GM23248 (cell line): ENCODE measurements at regions not wholly inside any gene's neighbourhood (a gene's known extent, or its start where the extent isn't known, plus 50 kb on each side); places are given as distances from the start of the nearest gene placed in this dataset.

Source experiments
- DNase-seq: peaks from one replicate; pipeline ENCODE4 v3.0.0-alpha.2; 2015
- H2AFZ ChIP-seq: fragments of 200-600 bp; sonication (generic); 2 replicates; pipeline ENCODE4 v1.6.1; 2016; ENCODE audit warnings: antibody characterized with exemption
- H3F3A ChIP-seq: fragments of 200-600 bp; sonication (generic); 2 replicates; pipeline ENCODE4 v1.6.1; 2016; ENCODE audit warnings: mild to moderate bottlenecking, antibody characterized with exemption, mixed run types; ENCODE audit not compliant: insufficient read depth
- H3K27ac ChIP-seq: fragments of 200-600 bp; sonication (generic); 2 replicates; pipeline ENCODE4 v1.5.1; 2016; ENCODE audit warnings: mild to moderate bottlenecking
- H3K27me3 ChIP-seq: fragments of 200-600 bp; sonication (generic); replicated peaks from 2 replicates; pipeline ENCODE4 v1.6.1; 2016; ENCODE audit warnings: mild to moderate bottlenecking; ENCODE audit not compliant: insufficient read depth
- H3K36me3 ChIP-seq: fragments of 200-600 bp; sonication (generic); 2 replicates; pipeline ENCODE4 v1.6.1; 2016; ENCODE audit warnings: low read depth, mild to moderate bottlenecking
- H3K4me1 ChIP-seq: fragments of 200-600 bp; sonication (generic); 2 replicates; pipeline ENCODE4 v1.6.1; 2016; ENCODE audit warnings: mild to moderate bottlenecking; ENCODE audit not compliant: insufficient read depth
- H3K4me2 ChIP-seq: fragments of 200-600 bp; sonication (generic); one replicate; pipeline ENCODE4 v1.6.1; 2016; ENCODE audit warnings: mild to moderate bottlenecking; ENCODE audit not compliant: unreplicated experiment
- H3K4me3 ChIP-seq: fragments of 200-600 bp; sonication (generic); 2 replicates; pipeline ENCODE4 v1.5.1; 2016; ENCODE audit warnings: mild to moderate bottlenecking
- H3K79me2 ChIP-seq: fragments of 200-600 bp; sonication (generic); 2 replicates; pipeline ENCODE4 v1.6.1; 2016; ENCODE audit warnings: mild to moderate bottlenecking; ENCODE audit not compliant: insufficient read depth
- H3K9ac ChIP-seq: fragments of 200-600 bp; sonication (generic); 2 replicates; pipeline ENCODE4 v1.6.1; 2016; ENCODE audit warnings: mild to moderate bottlenecking
- H3K9me2 ChIP-seq: fragments of 200-600 bp; sonication (generic); 2 replicates; pipeline ENCODE4 v1.6.1; 2016; ENCODE audit warnings: mixed run types, mild to moderate bottlenecking, moderate library complexity; ENCODE audit not compliant: insufficient read depth
- H3K9me3 ChIP-seq: fragments of 200-600 bp; sonication (generic); one replicate; pipeline ENCODE4 v1.6.1; 2017; ENCODE audit warnings: low read depth
- H4K20me1 ChIP-seq: fragments of 200-600 bp; sonication (generic); 2 replicates; pipeline ENCODE4 v1.6.0; 2016; ENCODE audit not compliant: insufficient read depth
- EZH2 ChIP-seq: fragments of 200-600 bp; sonication (generic); IDR thresholded peaks from 2 replicates; pipeline ENCODE4 v1.6.1; 2018; ENCODE audit warnings: antibody characterized with exemption, mild to moderate bottlenecking; ENCODE audit not compliant: insufficient read depth, poor library complexity, severe bottlenecking
- EZH2phosphoT487 ChIP-seq: fragments of 200-600 bp; sonication (generic); IDR thresholded peaks from 2 replicates; pipeline ENCODE4 v1.6.1; 2018; ENCODE audit warnings: antibody characterized with exemption, moderate library complexity, mild to moderate bottlenecking, low read depth; ENCODE audit not compliant: insufficient read depth
- WGBS, 2 experiments: methylation state at CpG; one replicate each; pipeline ENCODE4 v1.1.6; 2015 to 2017; ENCODE audit warnings: low lambda C conversion rate in 2 of 2, low coverage in 1 of 2; ENCODE audit errors: missing lambda C conversion rate in 2 of 2; 5-methylcytosine and 5-hydroxymethylcytosine counted together
- in situ Hi-C: fragments of 300-500 bp; cut with MboI; formaldehyde crosslinking; loops from 2 replicates; pipeline ENCODE4 v1.15.0; 2020

GRCh38 chr16:48734220-48734619, 124.2 kb upstream of the N4BP1 start:
- no peaks in the 10 kb centered on the region for H3K36me3 ChIP-seq
- no peak overlapping the region for H3K27ac ChIP-seq
- no peak for DNase-seq
- H3K9me3 ChIP-seq = no peaks in the 10 kb centered on the region
- no peaks in the 10 kb centered on the region for H4K20me1 ChIP-seq
- no peak overlapping the region for H3K9ac ChIP-seq
- no peaks in the 10 kb centered on the region for H3K27me3 ChIP-seq
- TF ChIP-seq EZH2phosphoT487 (no peak), EZH2 (no peak)
- H3K4me1 ChIP-seq = no peaks in the 10 kb centered on the region
- no peak overlapping the region for H3K4me3 ChIP-seq
- no peak overlapping the region for H2AFZ ChIP-seq
- H3F3A ChIP-seq = no peaks in the 10 kb centered on the region
- no peaks in the 10 kb centered on the region for H3K79me2 ChIP-seq
- no peaks in the 10 kb centered on the region for H3K9me2 ChIP-seq
- no peak overlapping the region for H3K4me2 ChIP-seq
- in situ Hi-C loops = no loop called here

DNA sequence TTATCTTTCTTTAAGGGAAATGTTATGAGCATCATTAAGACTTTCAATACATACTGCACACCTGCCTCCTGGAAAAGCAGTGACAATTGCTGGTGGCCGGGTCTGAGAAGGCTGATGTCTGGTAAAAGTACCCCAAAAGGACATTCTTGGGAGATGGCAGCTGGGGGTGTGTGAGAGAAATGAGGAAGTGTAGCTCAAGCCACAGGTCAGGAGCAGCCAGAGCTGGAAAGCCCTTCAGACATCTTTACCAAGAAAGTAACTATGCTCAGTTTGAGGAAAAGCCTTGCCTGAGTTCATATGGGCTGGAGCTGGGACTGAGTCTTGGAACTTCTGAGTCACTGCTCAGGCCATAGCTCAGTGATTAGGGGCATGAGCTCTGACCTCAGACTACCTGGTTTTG, 94.7 kb upstream of the N4BP1 start:
- no peak for DNase-seq
- Histone ChIP-seq H3K27me3 (no peaks in the 10 kb centered on the region), H3K9ac (no peak overlapping the region), H3K36me3 (no peaks in the 10 kb centered on the region), H3K9me2 (no peaks in the 10 kb centered on the region), H3K4me1 (no peaks in the 10 kb centered on the region), H3K27ac (no peak overlapping the region), H4K20me1 (no peaks in the 10 kb centered on the region), H3K4me3 (no peak overlapping the region), H3F3A (no peaks in the 10 kb centered on the region), H2AFZ (no peak overlapping the region), H3K79me2 (no peaks in the 10 kb centered on the region), H3K4me2 (no peak overlapping the region), H3K9me3 (no peaks in the 10 kb centered on the region)
- WGBS, 2 experiments = 41 to 50% methylated on average over 1 of the region's 1 CpG
- in situ Hi-C loops = no loop called here
- TF ChIP-seq EZH2 = no peak
- TF ChIP-seq EZH2phosphoT487 = no peak

DNA sequence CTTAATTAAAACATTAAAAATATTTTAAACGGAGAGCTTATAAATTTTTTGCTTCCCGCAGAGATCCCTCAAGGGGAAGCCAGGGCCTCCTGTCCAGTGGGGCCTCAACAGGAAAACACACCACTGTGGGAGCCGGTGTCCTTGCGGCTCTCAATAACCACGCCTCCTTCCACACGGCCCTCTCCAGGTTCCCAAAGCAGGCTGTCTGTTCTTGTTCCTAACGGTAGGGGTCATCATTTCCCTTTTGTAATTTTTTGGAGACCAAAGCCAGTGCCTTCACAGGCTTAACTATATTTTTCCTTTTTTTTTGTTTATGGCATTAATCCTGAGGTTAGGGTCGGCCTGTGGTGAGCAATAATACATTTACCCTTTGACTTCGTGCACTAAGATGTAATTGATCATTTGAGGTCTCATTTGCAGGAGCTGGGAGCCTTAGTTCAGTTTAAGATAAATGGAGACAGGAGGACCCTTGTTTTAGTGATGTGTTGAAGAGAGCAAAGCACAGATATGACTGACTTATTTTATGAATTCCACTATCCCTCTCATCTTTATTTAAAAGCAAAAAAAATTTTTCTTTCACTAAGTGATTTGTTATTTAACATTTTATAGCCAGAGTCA, 77.5 kb upstream of the N4BP1 start:
- TF ChIP-seq EZH2 (no peak), EZH2phosphoT487 (no peak)
- H3K9ac ChIP-seq = no peak overlapping the region
- no peaks in the 10 kb centered on the region for H4K20me1 ChIP-seq
- H3K27ac ChIP-seq = no peak overlapping the region
- H3K9me3 ChIP-seq = no peaks in the 10 kb centered on the region
- H3F3A ChIP-seq = no peaks in the 10 kb centered on the region
- no peak overlapping the region for H2AFZ ChIP-seq
- DNase-seq = peak; percentile 83
- WGBS, 2 experiments = 0% methylated on average over 9 of the region's 9 CpGs
- H3K4me1 ChIP-seq = no peaks in the 10 kb centered on the region
- H3K4me3 ChIP-seq = no peak overlapping the region
- no peaks in the 10 kb centered on the region for H3K27me3 ChIP-seq
- H3K36me3 ChIP-seq = no peaks in the 10 kb centered on the region
- H3K79me2 ChIP-seq = no peaks in the 10 kb centered on the region
- in situ Hi-C loops = loop anchor here (5.0 kb wide), 1 partner anchor 665 kb away; no protein-coding TSS in a partner anchor
- no peaks in the 10 kb centered on the region for H3K9me2 ChIP-seq
- no peak overlapping the region for H3K4me2 ChIP-seq

GRCh38 chr16:48684148-48684547, 74.2 kb upstream of the N4BP1 start:
- 45 to 48% methylated on average over 2 of the region's 2 CpGs for WGBS, 2 experiments

DNA sequence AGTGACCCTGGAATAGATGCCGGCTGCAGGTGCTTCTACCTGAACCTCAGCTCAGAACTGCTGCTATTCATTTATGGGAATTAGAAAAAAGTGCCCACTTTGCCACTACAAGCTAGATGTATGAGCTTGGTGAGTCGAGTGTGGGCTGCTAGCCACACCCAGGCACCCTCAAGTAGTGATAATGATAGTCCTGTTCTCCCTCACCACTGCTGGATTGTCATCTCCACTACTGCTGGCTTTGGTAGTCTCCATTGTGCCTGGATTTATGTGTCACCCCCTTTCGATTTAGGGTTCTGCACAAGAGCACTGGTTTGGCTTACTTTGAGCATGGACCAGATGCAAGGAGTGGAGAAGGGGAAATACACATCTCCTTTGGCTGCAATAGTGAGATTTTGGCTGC, 73.0 kb upstream of the N4BP1 start:
- Histone ChIP-seq H3K4me3 (no peak overlapping the region), H3K27ac (no peak overlapping the region), H3K36me3 (no peaks in the 10 kb centered on the region), H3K27me3 (no peaks in the 10 kb centered on the region), H2AFZ (no peak overlapping the region), H3K9me2 (no peaks in the 10 kb centered on the region), H4K20me1 (no peaks in the 10 kb centered on the region), H3F3A (no peaks in the 10 kb centered on the region), H3K4me2 (no peak overlapping the region), H3K4me1 (no peaks in the 10 kb centered on the region), H3K9me3 (no peaks in the 10 kb centered on the region), H3K9ac (no peak overlapping the region), H3K79me2 (no peaks in the 10 kb centered on the region)
- in situ Hi-C loops = no loop called here
- no peak for DNase-seq
- no peak for TF ChIP-seq EZH2phosphoT487
- TF ChIP-seq EZH2 = no peak
- 18 to 20% methylated on average over 3 of the region's 3 CpGs for WGBS, 2 experiments

More at GRCh38 chr16:48684148-48684547, 74.2 kb upstream of the N4BP1 start:
- Histone ChIP-seq H3K4me2 (no peak overlapping the region), H3K79me2 (no peaks in the 10 kb centered on the region), H3F3A (no peaks in the 10 kb centered on the region), H3K27me3 (no peaks in the 10 kb centered on the region), H3K36me3 (no peaks in the 10 kb centered on the region), H3K4me1 (no peaks in the 10 kb centered on the region), H3K9me2 (no peaks in the 10 kb centered on the region), H4K20me1 (no peaks in the 10 kb centered on the region), H3K9me3 (no peaks in the 10 kb centered on the region), H3K9ac (no peak overlapping the region), H2AFZ (no peak overlapping the region), H3K4me3 (no peak overlapping the region), H3K27ac (no peak overlapping the region)
- in situ Hi-C loops = no loop called here
- TF ChIP-seq EZH2phosphoT487 = no peak
- no peak for TF ChIP-seq EZH2
- no peak for DNase-seq
